Kidney epithelial cell (primary cell): ENCODE measurements at regions not wholly inside any gene's neighbourhood (a gene's known extent, or its start where the extent isn't known, plus 50 kb on each side); places are given as distances from the start of the nearest gene placed in this dataset.

Source experiments
- DNase-seq: peaks from one replicate; pipeline ENCODE4 v3.0.0-alpha.2; 2010; ENCODE audit warnings: low read depth
- H3K27me3 ChIP-seq: 2 replicates; pipeline ENCODE4 v1.6.0; 2011; ENCODE audit warnings: low read length; ENCODE audit not compliant: control insufficient read depth, insufficient read depth
- H3K36me3 ChIP-seq: 2 replicates; pipeline ENCODE4 v1.5.1; 2011; ENCODE audit warnings: low read length; ENCODE audit not compliant: control insufficient read depth, insufficient read depth
- H3K4me3 ChIP-seq: 2 replicates; pipeline ENCODE4 v1.5.1; 2011; ENCODE audit warnings: low read depth, mild to moderate bottlenecking, control low read depth, low read length
- TF ChIP-seq, protein P1 (sequence below): IDR thresholded peaks from 2 replicates; pipeline ENCODE4 v1.5.1; 2011; ENCODE audit warnings: mild to moderate bottlenecking, moderate library complexity, low read length, control low read depth, inconsistent platforms; ENCODE audit not compliant: insufficient read depth, poor library complexity, severe bottlenecking

DNA sequence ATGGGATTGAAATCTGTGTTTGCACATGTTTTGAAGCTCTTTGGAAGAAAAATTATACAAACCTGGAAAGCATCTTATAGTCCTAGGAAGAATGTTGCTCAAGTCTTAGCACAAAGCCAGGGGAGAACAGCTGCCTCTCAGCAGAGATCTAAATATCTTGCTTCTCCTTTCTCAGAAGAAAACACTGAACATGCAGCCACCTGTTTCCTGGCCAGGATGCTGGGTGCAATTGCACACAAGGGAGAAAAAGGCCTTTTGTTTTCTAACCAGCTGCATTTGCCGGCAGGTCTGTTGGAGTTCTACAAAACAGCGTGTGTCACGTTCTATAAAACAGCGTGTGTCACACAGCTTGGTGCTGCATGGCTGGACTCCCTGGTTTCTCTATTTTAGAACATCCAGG lies 259.6 kb upstream of the PLD5 start:
- TF ChIP-seq, protein P1, sequence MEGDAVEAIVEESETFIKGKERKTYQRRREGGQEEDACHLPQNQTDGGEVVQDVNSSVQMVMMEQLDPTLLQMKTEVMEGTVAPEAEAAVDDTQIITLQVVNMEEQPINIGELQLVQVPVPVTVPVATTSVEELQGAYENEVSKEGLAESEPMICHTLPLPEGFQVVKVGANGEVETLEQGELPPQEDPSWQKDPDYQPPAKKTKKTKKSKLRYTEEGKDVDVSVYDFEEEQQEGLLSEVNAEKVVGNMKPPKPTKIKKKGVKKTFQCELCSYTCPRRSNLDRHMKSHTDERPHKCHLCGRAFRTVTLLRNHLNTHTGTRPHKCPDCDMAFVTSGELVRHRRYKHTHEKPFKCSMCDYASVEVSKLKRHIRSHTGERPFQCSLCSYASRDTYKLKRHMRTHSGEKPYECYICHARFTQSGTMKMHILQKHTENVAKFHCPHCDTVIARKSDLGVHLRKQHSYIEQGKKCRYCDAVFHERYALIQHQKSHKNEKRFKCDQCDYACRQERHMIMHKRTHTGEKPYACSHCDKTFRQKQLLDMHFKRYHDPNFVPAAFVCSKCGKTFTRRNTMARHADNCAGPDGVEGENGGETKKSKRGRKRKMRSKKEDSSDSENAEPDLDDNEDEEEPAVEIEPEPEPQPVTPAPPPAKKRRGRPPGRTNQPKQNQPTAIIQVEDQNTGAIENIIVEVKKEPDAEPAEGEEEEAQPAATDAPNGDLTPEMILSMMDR: no peak
- H3K27me3 ChIP-seq: no peaks in the 10 kb centered on the region

DNA sequence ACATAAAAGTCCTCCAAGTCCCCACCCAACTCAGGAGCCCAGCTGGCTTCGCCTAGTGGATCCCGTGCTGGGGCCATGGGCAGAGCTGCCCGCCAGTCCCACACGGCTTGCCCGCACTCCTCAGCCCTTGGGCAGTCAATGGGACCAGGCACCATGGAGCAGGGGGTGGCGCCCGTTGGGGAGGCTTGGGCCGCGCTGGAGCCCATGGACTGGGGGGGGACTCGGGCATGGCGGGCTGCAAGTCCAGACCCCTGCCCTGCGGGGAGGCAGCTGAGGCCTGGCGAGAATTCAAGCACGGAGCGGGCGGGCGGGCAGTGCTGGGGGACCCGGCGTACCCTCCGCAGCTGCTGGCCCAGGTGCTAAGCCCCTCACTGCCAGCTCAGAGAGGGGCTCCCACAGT lies 249.8 kb upstream of the PLD5 start:
- DNase-seq: no peak
- no peaks in the 10 kb centered on the region for H3K36me3 ChIP-seq
- TF ChIP-seq, protein P1: no peak
- H3K4me3 ChIP-seq: no peak overlapping the region
- H3K27me3 ChIP-seq: no peaks in the 10 kb centered on the region

More for the DNA sequence above, 259.6 kb upstream of the PLD5 start:
- DNase-seq: no peak
- no peak overlapping the region for H3K4me3 ChIP-seq
- H3K36me3 ChIP-seq: no peaks in the 10 kb centered on the region

DNA sequence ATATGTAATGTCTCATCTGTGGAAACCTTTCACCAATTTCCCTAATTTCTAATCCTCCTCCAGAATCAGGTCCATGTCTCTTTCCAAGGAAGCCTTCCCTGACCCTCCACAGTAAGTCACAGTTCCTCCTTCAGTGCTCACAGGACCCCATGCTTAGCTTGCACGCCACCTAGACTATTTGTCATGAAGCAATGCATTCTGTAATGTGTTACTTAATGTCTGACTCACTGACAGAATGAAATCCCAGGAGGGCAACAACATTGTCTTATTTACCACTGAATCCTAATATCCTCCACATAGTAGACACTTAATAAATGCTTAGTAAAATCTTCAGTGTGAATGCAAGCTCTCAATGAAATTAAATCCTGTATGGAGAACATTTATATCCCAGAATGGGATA lies 245.9 kb upstream of the PLD5 start:
- H3K36me3 ChIP-seq: no peaks in the 10 kb centered on the region
- no peak for DNase-seq
- no peak overlapping the region for H3K4me3 ChIP-seq
- H3K27me3 ChIP-seq: no peaks in the 10 kb centered on the region
- TF ChIP-seq, protein P1: no peak

DNA sequence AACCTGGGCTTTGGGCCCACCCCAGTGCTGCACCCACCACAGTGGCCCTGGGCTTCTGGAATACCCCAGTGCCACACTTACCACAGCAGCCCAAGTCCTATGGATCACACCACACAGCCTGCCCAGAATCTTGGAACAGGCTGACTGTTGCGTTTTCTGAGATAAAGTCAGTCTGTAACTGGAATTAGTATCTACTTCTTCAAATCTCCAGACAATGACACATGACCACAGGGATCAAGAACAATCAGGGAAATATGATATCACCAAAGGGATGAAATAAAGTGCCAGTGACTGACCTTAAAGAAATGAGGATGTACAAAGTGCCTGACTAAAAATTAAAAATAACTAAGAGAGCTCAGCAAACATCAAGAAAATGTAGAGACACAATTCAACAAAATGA lies 239.7 kb upstream of the PLD5 start:
- DNase-seq: no peak
- H3K27me3 ChIP-seq: no peaks in the 10 kb centered on the region
- TF ChIP-seq, protein P1: no peak
- no peaks in the 10 kb centered on the region for H3K36me3 ChIP-seq
- no peak overlapping the region for H3K4me3 ChIP-seq

DNA sequence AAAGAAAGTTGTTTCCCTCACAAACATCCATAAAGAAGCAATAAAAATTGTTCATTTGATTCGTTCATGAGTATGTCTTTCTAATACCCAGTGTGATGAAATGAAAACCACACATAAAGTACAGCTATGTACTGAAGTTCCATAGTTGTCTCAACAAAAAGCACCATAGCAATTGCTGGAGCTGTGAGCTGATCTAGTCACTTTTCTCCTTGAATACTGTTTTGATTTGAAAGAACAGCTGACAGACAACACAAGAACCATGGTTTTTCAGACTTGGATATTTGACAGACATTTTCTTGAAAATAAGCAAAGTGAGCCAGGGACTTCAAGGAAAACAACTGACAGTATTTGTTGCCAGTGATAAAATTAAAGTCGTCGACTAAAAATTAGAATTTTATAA lies 237.1 kb upstream of the PLD5 start:
- H3K27me3 ChIP-seq: no peaks in the 10 kb centered on the region
- TF ChIP-seq, protein P1: no peak
- no peak for DNase-seq
- no peak overlapping the region for H3K4me3 ChIP-seq
- no peaks in the 10 kb centered on the region for H3K36me3 ChIP-seq

DNA sequence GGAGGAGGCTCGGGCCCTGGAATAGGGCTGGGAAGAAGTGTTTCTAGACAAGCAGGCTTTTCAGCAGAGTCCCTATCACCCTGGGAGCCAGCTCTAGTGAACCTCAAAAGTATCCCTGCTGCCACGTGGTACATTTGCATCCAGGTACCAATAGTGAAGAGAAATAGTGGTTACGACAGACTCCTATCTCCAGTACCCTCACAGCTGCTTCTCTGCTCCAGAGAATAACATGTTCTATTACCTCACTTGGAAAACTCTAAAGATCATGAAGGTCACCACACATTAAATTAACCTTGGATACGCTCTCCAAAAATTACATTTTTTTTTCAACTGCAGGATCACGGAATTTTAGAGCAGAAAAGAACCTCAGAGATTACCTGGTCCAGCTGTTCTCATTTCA lies 230.4 kb upstream of the PLD5 start:
- Histone ChIP-seq H3K27me3 (no peaks in the 10 kb centered on the region), H3K4me3 (no peak overlapping the region), H3K36me3 (no peaks in the 10 kb centered on the region)
- DNase-seq: no peak
- TF ChIP-seq, protein P1: no peak
